HG02973 (cell line): ENCODE measurements at regions not wholly inside any gene's neighbourhood (a gene's known extent, or its start where the extent isn't known, plus 50 kb on each side); places are given as distances from the start of the nearest gene placed in this dataset.

Experiments
- ATAC-seq: cut with Tn5 transposase; IDR thresholded peaks from one replicate; pipeline ENCODE4 v1.9.1; 2021; ENCODE audit warnings: moderate library complexity; ENCODE audit not compliant: unreplicated experiment

DNA sequence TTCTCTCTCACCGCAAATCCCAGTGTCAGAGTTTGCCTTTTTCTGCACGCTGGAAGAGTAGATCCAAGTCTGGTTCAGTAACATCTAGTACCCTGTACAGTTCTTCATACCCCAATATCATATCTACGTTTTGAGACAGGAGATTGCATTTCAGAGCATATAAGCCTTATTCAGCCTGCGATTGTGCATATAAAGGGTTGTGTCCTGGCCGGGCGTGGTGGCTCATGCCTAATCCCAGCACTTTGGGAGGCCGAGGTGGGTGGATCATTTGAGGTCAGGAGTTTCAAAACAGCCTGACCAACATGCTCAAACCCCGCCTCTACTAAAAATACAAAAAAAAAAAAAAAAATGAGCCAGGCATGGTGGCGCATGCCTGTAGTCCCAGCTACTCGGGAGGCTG, 104.9 kb downstream of the MTNR1B start:
- ATAC-seq, result no peak

DNA sequence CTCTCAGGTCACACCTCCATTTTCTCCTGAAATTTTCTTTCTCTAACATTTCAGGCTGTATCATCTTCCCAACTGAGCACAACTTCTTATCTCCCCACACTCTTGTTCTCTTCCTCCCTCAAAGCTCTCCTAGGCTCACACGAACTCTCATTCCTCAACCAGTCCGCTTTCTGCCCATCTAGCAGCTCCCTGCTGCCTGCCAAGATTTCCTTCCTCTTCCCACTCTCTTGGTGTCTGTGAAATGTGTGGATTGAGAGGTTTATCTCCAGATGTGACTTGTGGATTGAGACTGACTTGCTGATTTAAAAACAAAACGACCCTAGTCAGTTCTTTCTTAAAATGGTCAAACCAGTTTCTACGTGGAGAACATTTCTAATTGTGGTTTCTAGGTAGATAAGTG, 106.3 kb downstream of the MTNR1B start:
- ATAC-seq, result no peak

DNA sequence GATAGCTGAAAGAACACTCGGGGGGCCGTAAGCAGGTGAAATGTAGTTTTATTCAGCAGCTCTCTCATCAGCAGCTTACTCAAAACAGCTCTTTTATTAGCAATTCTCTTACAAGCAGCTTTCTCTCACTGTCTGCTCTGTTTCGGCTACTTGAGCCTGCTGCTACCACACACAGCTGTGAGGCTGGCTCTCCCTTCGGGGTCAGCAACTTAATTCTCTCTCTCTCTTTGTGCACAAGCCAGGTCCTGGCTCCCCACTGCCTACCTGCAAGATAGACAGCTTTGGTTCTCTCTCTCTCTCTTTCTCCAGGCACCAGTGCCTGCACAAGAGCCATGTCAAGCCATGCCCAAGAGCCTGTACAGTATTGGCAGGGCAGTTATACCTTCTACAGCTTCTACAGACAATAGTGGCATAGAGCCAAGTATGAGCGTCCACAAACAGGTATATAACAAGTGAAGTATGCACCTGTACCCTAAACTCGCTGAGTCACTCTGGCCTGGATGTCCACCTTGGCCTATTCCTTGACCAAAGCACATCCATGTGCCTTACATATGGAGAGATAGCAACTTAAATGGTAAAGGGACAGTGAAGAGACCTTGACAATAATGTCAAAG, 110.8 kb downstream of the MTNR1B start:
- no peak for ATAC-seq

DNA sequence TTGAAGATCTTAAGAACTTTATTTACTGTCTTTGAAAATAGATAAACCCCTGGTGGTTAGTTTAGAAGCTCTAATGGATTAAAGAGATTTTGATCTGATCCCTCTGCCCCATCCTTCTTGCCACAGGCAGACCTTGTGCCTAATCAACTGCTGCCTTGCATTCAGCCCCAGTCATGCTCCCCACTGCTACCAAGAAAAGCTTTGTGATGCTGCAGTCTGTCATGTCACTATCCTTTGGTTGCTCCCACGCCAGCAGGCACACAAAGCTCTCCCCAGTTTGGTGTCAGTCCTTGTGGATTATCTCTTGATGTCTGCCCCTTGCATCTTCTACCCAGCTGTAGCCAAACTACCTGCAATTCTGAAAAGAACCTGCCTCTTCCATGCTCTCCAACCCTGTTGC, 112.2 kb downstream of the MTNR1B start:
- no peak for ATAC-seq

DNA sequence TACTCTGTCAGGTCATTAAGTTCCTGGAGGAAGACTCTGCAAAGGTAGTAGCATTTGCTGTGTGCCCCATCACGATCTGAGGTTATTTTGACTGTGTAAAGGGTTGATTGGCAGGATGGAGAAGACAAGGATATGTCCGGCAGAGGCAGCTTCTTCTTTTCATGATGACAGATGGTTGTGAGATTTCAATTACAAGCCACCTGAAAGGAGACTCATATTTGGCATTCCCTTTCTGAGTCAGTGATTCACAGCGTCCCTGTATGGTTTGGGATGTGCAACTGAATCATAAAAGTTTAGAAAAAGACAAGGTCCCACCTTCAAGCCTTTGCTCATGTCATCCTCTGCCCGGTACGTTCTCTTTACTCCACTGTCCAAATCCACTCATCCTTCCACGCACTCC, 113.4 kb downstream of the MTNR1B start:
- no peak for ATAC-seq

DNA sequence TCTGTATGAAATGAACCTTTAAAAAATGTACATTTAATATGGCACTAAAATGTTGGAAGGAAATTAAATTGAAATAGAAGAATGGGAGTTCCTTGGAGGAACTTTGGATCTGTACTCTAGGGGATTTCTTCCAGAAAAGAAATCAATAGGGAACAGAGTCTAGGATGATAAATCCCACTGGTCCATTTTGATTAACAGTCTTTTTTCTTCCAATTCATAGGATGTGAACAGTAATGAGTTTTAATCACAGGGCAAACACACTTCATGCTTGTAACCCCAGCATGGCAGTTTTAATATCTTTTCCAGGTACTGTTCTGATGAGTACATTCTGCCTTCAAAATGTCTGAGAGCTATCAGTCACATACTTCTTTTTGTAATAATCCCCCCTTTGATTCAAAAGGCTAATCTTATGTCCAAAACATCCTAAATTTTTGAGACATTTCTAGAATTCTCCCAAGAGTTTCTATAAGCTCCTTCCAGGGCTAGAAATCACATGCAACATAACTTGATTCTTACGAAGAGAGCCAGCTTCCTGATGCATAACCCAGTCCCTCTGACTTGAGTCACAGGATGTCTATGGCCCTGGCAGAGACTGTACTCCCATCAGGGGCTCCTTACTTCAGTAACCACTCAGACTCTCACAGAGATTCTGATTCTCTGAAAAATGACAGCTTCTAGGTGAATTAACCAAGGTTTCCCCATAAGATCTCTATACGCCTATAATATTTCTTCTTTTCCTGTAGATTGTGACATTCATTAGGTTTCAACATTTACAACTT, 112.9 kb downstream of the SLC36A4 start:
- no peak for ATAC-seq

DNA sequence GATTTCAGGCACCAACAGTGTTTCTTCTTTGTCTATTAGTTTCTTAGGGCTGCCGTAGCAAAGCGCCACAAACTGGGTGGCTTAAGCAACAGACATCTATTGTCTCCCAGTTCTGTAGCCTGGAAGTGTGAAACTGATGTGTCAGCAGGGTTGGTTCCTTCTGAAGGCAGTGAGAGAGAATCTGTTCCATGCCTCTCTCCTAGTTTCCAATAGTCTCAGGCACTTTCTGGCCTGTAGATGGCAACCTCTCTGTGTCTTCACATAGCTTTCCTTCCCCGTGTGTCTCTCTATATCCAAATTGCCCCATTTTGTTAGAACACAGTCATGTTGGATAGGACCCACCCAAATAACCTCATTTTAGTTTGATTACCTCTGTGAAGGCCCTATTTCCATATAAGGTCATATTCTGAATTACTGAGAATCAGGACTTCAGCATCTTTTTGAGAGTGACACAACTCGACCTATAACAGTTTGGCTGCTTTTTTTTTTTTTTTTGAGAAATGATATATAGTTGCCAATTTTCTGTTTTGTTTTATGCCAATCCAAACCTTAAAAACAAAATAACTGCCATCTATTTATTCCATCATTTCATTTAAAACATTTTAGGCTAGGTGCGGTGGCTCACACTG, 108.2 kb downstream of the SLC36A4 start:
- ATAC-seq, result peak; percentile 56
